ENCODE measurements at regions not wholly inside any gene's neighbourhood (a gene's known extent, or its start where the extent isn't known, plus 50 kb on each side); places are given as distances from the start of the nearest gene placed in this dataset.
A peak's percentile ranks its signal among the peaks of the same experiment; 100 is the strongest.

- DNase-seq = no peak
- Histone ChIP-seq H3K9me3 (no peaks in the 10 kb centered on the region), H3K4me1 (no peaks in the 10 kb centered on the region), H3K36me3 (no peaks in the 10 kb centered on the region), H3K27ac (no peak overlapping the region), H3K4me3 (no peak overlapping the region), H3K27me3 (no peaks in the 10 kb centered on the region)
- TF ChIP-seq CTCF (IDR thresholded peaks at IDR 0.05) = no peak
- no peak for ATAC-seq
- intact Hi-C loops (cut with DNase I) = no loop called here
Measured at GRCh38 chr2:199697469-199697868, 153.5 kb downstream of the FTCDNL1 start.

GRCh38 chr2:199696048-199696447 lies 154.9 kb downstream of the FTCDNL1 start:
- intact Hi-C loops (cut with DNase I) = no loop called here
- no peak for ATAC-seq
- no peak for DNase-seq
- H3K27ac ChIP-seq = no peak overlapping the region
- H3K4me1 ChIP-seq = no peaks in the 10 kb centered on the region
- H3K4me3 ChIP-seq = no peak overlapping the region
- no peaks in the 10 kb centered on the region for H3K9me3 ChIP-seq
- TF ChIP-seq CTCF (IDR thresholded peaks at IDR 0.05) = no peak
- no peaks in the 10 kb centered on the region for H3K36me3 ChIP-seq
- 84 to 91% methylated on average over 6 of the region's 6 CpGs for WGBS, 2 donors
- no peaks in the 10 kb centered on the region for H3K27me3 ChIP-seq

GRCh38 chr2:199693861-199694260 lies 157.1 kb downstream of the FTCDNL1 start:
- H3K9me3 ChIP-seq = no peaks in the 10 kb centered on the region
- 93 to 98% methylated on average over 1 of the region's 1 CpG for WGBS, 2 donors
- H3K27ac ChIP-seq = no peak overlapping the region
- no peaks in the 10 kb centered on the region for H3K27me3 ChIP-seq
- no peak overlapping the region for H3K4me3 ChIP-seq
- H3K36me3 ChIP-seq = no peaks in the 10 kb centered on the region
- H3K4me1 ChIP-seq = no peaks in the 10 kb centered on the region
- ATAC-seq = no peak
- TF ChIP-seq CTCF (IDR thresholded peaks at IDR 0.05) = no peak
- intact Hi-C loops (cut with DNase I) = no loop called here
- no peak for DNase-seq

GRCh38 chr2:199692489-199692888 lies 158.5 kb downstream of the FTCDNL1 start:
- no peak for ATAC-seq
- DNase-seq = peak in 1 of 2 donors; percentile 13
- 85 to 86% methylated on average over 3 of the region's 3 CpGs for WGBS, 2 donors
- Histone ChIP-seq H3K9me3 (no peaks in the 10 kb centered on the region), H3K4me1 (no peaks in the 10 kb centered on the region), H3K27ac (no peak overlapping the region), H3K27me3 (no peaks in the 10 kb centered on the region), H3K36me3 (no peaks in the 10 kb centered on the region), H3K4me3 (no peak overlapping the region)
- TF ChIP-seq CTCF (IDR thresholded peaks at IDR 0.05) = no peak
- intact Hi-C loops (cut with DNase I) = no loop called here

GRCh38 chr2:199690225-199690624 lies 160.8 kb downstream of the FTCDNL1 start:
- Histone ChIP-seq H3K27me3 (no peaks in the 10 kb centered on the region), H3K36me3 (no peaks in the 10 kb centered on the region), H3K27ac (no peak overlapping the region), H3K4me1 (no peaks in the 10 kb centered on the region), H3K4me3 (no peak overlapping the region), H3K9me3 (no peaks in the 10 kb centered on the region)
- ATAC-seq (no peak), DNase-seq (no peak)
- TF ChIP-seq CTCF (IDR thresholded peaks at IDR 0.05) = no peak
- intact Hi-C loops (cut with DNase I) = no loop called here
- 58 to 69% methylated on average over 3 of the region's 3 CpGs for WGBS, 2 donors

Measured in heart right ventricle (tissue), 16 donors.